GM19238 (cell line): ENCODE measurements at regions not wholly inside any gene's neighbourhood (a gene's known extent, or its start where the extent isn't known, plus 50 kb on each side); places are given as distances from the start of the nearest gene placed in this dataset.

Experiments used
- DNase-seq: peaks from one replicate; pipeline ENCODE4 v3.0.0; 2011; ENCODE audit warnings: low spot score; ENCODE audit not compliant: insufficient read length

DNA sequence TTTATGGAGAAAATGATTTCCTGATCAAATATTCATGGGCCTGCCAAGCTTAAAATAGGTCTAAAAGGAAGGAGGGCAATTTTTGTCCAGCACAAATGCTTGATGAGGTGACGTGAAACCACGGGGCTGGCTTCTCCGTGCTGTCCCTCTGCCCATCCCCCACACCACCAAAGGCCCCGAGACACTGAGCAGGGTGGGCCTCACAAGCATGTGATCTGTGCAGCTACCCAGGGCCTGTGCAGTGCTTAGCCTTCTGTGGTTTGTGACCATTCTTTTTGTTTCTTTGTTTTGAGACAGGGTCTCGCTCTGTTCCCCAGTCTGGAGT lies 94.8 kb upstream of the RTL6 start:
- DNase-seq = no peak

DNA sequence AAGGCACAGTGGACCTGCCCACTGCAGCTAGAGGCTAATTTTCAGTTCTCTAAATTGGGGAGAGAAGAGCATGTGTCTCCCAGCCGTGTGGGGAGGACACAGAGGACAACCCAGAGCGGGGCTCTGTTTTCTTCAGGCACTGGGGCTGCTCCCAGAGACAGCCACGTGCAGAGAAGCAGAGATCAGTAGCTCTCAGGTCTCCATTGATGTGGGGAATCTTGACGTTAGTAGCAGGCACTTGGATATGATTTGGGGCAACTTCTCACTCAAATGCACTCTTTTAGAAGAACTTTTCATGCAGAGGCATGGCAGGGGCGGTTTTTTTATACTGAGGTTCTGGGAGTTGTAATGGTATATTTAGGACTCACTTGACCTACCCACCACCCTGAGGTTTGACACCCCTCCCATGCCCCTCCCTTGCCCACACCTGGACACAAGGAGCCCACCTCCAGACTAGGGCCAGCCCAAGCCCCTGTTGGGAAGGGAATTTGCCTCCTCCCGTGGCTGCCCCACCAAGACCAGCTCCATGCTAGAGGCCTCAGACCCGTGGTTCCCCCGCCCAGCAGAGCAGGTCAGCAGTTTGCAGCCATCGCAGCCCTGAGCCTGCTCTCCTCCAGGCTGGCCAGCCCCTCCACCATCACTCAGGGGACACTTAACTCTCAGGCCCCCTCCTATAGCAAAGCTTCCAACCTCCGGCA lies 94.2 kb upstream of the RTL6 start:
- DNase-seq = no peak

DNA sequence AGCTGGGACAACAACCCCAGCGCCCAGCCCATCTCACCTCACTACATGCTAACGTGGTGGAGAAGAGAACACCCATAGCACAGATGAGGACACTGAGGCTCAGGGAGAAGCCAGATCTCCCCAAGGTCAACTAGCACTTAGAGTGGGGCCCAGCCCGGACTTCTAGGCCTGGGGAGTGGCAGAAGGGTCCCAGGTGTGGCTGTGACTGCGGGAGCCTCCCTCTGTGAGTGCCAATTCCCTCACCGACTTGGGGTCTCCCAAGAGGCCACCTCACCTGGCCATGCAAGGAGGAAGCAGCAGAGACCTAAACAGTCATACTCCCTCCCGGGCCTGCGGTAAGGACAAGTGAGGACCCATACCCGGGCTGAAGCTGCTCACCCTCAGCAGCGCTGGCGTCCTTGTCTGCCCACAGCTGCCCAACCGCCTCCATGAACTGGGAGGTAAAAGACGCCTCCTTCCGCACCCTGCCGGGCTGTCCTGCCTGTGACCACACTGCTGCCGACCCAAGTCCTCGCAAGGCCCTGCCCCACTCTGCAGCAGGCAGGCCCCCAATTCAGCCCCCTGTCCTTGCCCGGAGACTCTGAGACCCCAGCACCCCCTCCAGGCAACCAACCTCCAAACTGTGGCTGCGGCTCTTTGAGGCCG lies 93.2 kb upstream of the RTL6 start:
- DNase-seq = no peak

DNA sequence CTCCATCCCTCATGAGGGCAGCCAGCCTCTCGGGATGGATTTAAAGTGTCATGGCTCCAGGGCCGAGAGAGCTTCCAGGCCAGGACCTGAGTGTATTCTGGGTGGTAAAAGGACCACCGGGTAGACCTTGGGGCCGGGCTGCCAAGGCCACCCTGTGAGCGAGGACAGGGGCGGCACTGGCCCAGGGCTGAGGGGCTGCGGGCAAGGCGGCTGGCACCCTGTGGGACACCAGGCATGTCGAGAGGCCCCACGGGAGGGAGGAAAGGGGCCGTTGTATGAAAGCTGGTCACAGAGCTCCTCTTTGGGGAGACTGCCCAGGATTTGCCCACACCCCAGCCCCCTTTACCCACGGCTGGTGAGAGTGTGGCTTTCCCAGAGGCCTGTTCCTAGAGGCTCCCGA lies 92.3 kb upstream of the RTL6 start:
- DNase-seq = no peak

DNA sequence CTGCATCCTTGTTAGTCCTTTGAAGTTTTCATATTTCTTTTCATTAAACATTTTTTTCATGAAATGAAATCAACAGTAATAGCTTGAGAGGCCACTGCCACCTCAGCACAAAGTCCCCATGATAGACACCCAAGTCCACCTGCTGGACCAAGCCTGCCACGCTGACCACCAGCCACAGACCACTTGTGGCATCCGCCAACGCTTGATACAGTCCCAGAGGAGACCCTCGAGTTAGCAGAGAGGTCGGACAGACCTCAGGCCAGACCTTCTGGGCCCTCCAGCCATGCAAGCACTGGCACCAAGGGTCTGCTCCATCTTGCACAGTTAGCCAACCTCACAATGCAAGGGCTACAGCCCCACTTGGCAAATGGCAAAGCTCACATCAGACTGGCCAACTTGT lies 91.8 kb upstream of the RTL6 start:
- DNase-seq = no peak

DNA sequence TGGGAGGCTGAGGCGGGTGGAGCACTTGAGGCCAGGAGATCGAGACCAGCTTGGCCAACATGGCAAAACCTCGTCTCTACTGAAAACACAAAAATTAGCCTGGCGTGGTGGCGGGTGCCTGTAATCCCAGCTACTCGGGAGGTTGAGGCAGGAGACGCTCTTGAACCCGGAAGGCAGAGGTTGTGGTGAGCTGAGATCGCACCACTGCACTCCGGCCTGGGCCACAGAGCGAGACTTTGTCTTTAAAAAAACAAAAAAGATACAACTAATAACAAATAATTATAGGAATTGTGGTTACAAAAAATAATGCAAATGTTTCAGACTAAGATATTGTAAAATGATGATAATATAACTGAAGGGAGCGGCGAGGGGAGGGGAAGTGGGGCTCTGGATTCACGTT lies 90.3 kb upstream of the RTL6 start:
- DNase-seq = no peak

DNA sequence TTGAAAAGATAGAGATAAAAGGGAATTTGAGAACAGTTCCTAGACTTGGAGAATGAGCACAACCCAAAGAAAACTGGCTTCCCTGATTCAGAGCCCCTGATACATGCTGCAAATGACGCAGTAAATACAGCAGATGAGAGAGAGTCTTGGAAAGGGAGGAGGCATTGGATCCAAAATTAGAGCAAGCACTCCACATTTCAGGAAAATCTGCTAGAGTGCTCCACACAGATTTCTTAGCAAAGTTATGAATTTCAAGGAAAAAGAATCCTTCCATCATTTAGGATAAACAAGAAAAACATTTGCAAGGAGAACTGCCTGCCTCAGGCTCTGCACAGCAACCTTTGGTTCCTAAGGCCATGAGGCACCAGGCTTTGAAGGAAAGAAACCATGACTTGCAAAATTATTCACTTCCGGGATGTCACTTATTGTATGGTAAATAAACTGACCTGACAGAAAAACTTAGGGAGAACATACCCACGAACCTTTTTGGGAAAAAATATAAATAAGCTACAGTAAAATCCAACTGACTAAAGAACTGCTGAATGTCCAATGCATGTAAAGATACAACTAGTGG lies 89.8 kb upstream of the RTL6 start:
- DNase-seq = no peak

DNA sequence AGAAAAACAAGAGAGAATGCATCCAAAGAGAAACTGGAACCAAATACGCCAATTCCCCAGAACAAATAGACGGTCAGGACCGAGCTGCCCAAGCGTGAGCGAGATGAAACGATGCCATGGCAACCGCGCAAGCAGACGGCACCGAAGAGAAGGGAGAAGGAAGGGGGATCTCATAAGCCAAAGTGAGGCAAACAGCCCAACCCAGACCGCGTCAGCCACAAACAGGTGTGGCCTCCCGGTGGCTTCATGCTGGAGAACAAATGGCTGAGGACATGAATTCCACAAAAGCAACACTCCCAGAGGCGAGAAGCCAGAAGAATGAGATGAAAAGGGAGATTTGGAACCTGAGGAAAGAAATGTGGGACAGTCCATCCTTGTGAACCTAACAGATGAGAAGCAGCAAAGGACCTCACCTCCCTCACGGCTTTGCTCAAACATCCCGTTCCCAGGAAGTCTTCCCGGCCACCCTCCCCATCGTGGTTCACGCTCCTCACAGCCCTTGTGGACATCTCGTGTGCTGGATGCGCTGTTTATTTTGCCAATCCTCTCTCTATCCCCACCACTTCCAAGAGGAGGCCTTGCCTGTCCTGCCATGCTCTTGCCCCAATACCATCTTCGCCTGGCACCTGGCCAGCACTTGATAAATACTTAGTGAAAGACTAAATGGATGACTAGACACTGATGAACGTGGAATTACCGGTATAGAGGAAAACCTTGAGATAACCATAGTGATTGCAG lies 89.1 kb upstream of the RTL6 start:
- DNase-seq = no peak

DNA sequence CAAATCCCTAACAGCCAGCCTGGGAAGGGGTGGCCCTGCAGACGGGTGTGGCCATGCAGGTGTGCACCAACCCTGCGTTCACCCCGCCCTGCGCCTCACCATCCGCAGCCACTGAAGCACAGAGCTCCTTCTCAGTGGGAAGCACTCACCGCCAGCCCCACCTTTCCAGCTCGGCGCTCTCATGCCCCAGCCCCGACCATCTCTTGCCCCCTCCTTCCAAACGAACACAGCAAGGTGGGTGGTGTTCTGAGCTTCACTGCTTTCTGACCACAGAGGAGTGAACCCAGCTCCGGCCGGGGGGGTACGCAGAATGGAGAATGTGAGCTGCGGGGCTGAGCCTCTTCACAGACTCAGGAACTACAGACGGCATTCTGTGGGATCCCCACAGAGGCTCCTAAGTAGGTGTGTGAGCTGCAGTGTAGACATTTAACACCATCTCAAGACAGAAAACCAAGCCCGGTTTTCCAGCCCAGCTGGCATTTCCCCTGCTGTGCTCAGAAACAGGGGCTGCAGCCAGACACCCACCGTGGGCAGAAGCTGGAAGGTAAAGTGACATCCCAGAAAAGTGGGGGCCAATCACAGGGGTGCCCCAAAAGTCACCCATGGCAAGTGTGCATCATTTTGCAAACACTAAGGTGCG lies 88.4 kb upstream of the RTL6 start:
- no peak for DNase-seq

DNA sequence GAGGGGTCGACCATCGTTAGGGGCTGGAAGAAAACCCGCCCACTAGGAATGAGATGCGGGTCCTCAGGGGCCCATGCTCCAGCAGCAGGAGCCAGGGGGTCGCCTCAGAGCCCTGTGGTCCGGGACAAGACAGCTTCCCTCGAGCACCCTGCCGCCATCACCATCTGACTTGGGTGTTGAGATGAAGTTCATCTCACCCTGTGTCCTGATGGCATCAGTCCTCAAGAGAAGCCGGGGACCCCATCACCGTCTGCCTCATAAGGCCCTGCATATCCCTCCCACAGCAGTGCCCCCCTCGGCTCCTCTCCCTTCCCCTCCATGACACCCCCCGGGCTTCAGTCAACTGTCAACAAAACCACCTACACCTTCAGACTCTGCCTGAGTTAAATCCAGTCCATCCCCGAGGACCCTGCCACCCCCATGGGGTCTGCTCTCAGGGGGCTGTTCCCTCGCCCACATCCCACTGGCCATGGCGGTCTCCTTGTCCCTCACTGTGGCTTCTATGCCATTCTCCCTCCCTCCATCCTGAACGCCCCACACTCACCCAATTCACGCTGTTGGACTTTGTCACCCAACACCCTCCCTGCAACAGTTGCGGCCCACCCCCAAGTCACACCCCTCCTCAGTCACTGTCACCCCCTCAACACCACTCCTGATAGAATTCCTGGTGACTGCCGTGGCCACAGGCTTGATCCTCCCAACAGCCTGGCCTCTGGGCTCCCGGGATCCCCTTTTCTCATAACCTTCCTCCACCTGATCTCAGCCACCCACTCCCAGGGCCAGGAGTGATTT lies 87.7 kb upstream of the RTL6 start:
- DNase-seq = no peak

DNA sequence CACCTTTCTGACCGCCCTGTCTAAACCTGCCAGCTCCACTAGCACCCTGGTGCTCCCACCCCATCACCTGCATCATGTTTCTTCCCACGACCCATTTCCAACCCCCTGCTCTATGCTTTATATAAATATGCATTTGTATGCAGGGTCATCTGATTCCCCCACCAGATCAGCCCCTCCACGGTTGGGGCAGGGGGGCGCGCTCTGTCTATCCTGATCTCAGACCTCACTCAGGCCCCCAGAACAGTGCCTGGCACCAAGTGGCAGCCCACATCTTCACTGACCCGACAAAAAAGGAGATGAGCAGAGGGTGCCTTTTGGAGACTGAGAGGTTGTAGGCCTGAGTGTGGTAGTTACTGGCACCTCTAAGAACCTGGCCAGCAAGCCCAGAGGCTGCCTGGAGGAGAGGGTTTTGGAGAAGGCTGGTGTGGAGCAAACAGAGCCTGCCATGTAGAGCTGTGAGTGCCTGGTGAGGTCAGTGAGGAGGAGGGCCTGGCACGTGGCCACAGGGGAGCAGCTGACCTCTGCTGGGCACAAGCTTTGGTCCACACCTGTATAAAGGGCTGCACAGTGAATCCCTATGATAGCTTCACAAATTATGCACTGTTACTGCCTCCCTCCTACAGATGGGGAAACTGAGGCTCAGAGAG lies 86.3 kb upstream of the RTL6 start:
- no peak for DNase-seq

DNA sequence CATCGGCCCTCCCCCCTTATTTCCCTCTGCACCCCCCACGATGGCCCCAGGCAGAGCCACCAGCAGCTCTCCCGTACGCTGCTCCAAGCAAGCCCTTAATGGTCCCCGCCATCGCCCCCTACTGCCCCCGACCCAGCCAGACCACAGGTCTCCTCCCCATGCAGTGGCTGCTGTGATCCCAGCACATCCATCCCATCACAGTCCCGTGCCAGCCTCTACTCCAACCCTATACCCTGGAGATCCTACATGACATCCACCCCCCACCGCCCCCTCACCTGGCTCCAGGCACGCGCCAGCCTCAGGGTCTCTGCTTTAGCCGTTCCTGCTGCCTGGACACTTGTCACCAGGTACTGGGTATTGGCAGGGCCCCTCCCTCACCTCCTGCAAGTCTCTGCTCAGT lies 85.8 kb upstream of the RTL6 start:
- no peak for DNase-seq

DNA sequence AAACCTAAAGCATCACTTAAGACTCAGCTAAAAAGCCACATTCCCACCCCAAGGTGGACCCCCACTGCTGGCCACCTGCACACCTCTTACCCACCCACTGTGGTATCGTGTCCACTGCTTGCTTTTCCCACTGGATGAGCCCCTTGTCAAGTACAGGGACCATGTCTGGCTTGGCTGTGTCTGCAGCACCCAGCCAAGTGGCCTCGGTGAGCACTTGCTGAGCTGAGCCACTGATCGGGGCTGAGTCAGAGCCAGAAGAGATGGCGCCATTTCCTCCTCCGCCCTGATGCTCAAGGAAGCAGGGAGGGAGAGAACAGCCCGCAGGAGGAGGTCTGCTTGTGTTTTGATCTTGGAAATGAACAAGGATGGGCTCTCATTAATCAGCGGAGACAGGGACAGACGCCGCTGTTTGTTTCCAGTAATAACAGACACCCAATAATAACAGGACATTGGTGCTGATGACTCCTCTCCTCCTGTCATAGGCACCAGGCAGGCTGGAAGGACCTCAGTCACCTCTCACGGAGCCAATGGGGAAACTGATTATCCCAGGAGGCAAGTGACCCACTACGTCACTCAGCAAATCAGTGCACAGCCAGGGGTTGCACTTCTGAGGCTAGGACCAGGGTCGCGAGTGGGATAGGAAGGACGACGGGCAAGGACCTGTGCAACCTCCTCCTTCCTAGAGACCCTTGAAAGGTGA lies 85.2 kb upstream of the RTL6 start:
- no peak for DNase-seq

DNA sequence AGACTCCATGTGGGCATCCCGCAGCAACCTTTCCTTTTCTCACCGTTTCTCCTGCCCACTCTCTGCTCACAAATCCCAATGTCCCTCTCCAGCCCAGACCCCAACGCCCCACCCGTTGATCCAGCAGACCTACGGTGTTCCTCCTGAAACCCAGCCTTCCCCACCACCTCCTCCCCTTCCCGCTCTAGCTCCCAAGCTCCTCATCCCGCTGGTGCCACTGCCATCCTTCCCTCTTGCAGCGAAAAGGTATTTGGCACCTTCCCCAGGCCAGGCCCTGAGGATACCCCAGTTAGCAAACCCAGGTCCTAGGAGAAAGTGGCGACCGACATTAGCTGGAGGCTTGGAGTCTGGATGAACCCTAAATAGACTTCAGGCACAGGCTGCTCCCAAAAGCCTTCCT lies 84.0 kb upstream of the RTL6 start:
- no peak for DNase-seq

DNA sequence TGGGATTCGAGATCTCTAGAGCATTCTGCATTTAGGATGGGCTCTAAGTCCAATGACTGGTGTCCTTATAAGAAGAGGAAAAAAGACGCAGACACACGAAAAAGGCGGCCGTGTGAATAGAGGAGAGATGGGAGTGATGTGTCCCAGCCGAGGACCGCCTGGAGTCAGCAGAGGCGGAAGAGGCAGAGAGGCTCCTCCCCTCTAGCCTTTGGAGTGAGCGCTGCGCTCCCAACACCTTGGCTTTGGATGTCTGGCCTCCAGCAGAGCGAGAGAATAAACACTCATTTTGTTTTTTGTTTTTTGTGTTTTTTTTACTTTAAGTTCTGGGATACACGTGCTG lies 83.0 kb upstream of the RTL6 start:
- DNase-seq = no peak

DNA sequence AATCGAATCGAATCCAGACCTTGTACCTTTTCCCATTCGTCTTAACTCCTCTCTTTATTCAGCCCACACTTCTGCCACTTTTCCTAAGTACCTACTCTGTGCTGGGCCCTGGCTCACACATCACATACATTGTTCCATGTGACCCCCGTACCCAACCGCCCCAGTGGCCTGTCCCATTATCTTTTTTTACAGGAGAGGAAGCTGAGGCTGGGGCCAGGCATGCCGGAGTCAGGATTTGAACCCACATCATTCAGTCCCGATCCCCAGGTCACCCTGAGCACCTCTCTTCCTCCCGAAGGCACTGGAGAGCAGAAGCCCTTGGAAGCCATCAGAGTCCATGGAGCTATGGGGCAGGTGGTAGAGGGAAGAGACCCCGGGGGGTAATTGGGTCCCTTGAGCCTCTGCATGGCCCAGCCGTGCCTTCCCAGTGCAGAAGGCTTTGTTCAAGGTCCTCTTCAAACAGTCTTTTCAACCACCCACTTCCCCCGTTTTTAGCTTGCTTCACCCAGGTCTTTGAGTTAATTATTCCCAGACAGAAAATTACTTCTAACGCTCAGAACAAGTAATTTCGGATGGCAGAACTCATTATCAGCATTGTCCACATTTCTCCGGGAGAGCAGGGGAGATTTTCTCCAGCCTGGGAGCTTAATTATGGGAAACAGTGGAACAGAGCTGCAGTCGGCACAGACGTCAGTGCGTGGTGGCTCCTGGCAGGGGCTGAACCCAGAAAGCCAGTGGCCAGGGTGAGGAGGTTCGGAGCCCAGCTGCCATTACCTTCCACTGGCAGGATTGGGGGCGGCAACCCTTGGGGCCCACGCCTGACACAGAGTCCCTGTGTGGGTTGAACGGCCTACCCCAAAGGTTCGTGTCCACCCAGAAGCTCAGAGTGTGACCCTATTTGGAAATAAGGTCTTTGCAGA lies 82.4 kb upstream of the RTL6 start:
- no peak for DNase-seq

DNA sequence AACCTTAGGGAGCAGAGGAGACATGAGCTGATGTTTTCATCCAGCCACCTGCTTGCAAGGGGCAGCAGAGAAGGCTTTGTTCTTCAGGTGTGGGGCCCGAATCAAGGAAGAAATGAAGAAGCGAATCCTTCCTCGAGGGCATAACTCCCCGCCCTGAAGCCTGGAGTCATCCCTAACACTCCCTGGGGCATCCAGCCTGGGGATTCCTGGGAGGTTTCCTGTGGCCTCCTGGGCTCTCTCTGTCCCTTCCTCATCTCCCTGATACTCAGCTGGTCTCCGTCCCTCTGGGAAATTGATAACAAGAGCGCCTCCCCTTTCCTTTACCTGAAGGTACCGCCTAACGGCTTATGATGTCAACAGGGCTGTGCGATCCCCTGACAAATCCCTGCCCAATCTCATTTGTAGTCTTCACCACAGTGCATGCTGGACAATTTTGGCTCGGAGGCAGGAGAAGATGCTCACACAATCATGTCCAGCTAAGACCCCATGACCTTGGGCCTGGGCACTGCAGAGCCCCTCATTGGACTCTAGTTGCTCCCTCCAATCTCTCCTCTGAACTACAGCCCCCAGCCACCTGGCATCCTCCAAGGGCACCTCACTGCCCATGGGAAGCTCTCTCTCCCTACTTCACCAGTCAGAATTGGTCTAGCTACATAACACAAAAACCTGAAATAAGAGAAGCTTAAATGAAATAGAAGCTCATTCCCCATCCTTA lies 80.6 kb upstream of the RTL6 start:
- DNase-seq = no peak

DNA sequence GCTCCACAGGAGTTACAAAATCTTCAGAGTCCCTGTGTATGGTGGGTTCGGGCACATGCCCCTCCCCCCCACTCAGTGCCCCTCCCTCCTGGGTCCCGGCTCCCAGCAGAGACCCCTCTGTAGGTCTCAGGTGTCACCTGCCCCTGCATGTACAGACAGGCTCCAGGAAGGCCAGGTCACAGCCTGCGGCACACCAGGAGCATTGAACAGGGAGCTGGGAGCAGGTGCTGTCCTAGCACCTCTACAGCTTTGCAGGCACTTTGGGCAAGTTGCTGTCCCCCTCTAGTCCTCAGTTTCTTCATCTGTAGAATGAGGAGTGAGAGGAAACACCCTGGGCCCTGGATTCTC lies 80.1 kb upstream of the RTL6 start:
- no peak for DNase-seq
